ENCODE measurements at regions not wholly inside any gene's neighbourhood (a gene's known extent, or its start where the extent isn't known, plus 50 kb on each side); places are given as distances from the start of the nearest gene placed in this dataset.

GRCh38 chr7:109206196-109206595, 636.5 kb downstream of the DNAJB9 start:
- no peak for TF ChIP-seq POLR2A (IDR thresholded peaks at IDR 0.05)
- TF ChIP-seq, protein P1, sequence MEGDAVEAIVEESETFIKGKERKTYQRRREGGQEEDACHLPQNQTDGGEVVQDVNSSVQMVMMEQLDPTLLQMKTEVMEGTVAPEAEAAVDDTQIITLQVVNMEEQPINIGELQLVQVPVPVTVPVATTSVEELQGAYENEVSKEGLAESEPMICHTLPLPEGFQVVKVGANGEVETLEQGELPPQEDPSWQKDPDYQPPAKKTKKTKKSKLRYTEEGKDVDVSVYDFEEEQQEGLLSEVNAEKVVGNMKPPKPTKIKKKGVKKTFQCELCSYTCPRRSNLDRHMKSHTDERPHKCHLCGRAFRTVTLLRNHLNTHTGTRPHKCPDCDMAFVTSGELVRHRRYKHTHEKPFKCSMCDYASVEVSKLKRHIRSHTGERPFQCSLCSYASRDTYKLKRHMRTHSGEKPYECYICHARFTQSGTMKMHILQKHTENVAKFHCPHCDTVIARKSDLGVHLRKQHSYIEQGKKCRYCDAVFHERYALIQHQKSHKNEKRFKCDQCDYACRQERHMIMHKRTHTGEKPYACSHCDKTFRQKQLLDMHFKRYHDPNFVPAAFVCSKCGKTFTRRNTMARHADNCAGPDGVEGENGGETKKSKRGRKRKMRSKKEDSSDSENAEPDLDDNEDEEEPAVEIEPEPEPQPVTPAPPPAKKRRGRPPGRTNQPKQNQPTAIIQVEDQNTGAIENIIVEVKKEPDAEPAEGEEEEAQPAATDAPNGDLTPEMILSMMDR (IDR thresholded peaks at IDR 0.05), result no peak

All from uterus (tissue), 2 donors.